Heart right ventricle (tissue), 16 donors: ENCODE measurements at regions not wholly inside any gene's neighbourhood (a gene's known extent, or its start where the extent isn't known, plus 50 kb on each side); places are given as distances from the start of the nearest gene placed in this dataset.
A peak's percentile ranks its signal among the peaks of the same experiment; 100 is the strongest.

Source experiments
- ATAC-seq, 8 donors: fragments of 200-7000 bp; cut with Tn5 transposase; one replicate each; pipeline ENCODE4 v1.9.1; 2020; ENCODE audit warnings: mild to moderate bottlenecking in 8 of 8, moderate library complexity in 8 of 8, moderate number of reproducible peaks in 1 of 8
- DNase-seq, 2 donors: peaks; one replicate each; pipeline ENCODE4 v3.0.0-alpha.2; 2020
- H3K27ac ChIP-seq, 10 donors: fragments of 200-600 bp; sonication (generic) in 2 of 10; one replicate each; pipeline versions ENCODE4 v1.5.0 to v1.8.0; 2020 to 2022; ENCODE audit warnings: mild to moderate bottlenecking in 3 of 10
- H3K27me3 ChIP-seq, 7 donors: fragments of 200-600 bp; one replicate each; pipeline ENCODE4 v1.8.0; 2021 to 2022; ENCODE audit warnings: mild to moderate bottlenecking in 2 of 7
- H3K36me3 ChIP-seq, 9 donors: fragments of 200-600 bp; sonication (generic) in 1 of 9; one replicate each; pipeline versions ENCODE4 v1.5.0 to v1.8.0; 2020 to 2022; ENCODE audit warnings: mild to moderate bottlenecking in 2 of 9
- H3K4me1 ChIP-seq, 9 donors: fragments of 200-600 bp; sonication (generic) in 1 of 9; one replicate each; pipeline versions ENCODE4 v1.5.0 to v1.8.0; 2020 to 2022; ENCODE audit warnings: mild to moderate bottlenecking in 4 of 9
- H3K4me3 ChIP-seq, 10 donors: fragments of 200-600 bp; sonication (generic) in 2 of 10; one replicate each; pipeline versions ENCODE4 v1.5.0 to v1.8.0; 2020 to 2022; ENCODE audit warnings: mild to moderate bottlenecking in 7 of 10, moderate library complexity in 2 of 10
- H3K9me3 ChIP-seq, 11 donors: fragments of 200-600 bp in 10 of 11; sonication (generic) in 2 of 11; one replicate each; pipeline versions ENCODE4 v1.5.0 to v1.8.0; 2013 to 2022; ENCODE audit warnings: mild to moderate bottlenecking in 2 of 11, control low read depth in 1 of 11, moderate library complexity in 1 of 11
- CTCF ChIP-seq, 9 donors: fragments of 200-600 bp; sonication (generic) in 2 of 9; IDR thresholded peaks; one replicate each; pipeline versions ENCODE4 v1.5.0 to v1.8.0; 2021 to 2022; ENCODE audit warnings: antibody characterized with exemption in 9 of 9, mild to moderate bottlenecking in 5 of 9, moderate library complexity in 1 of 9
- WGBS, 2 donors: extraction: QIAGEN DNeasy Blood & Tissue Kit; methylation state at CpG; one replicate each; pipeline ENCODE4 v1.1.7; 2013; ENCODE audit warnings: inconsistent platforms in 1 of 2; 5-methylcytosine and 5-hydroxymethylcytosine counted together
- intact Hi-C, 10 donors: fragments of 100-400 bp; cut with DNase I; formaldehyde crosslinking; loops; one replicate each; pipeline versions ENCODE4 v1.11.1 to v1.14.2; 2022
- donor health status: Arrhythmogenic right ventricular cardiomyopathy.
- donor health status: ischemic (EF 13 %, LVEDD 7.1; RV severe dilation, severe dysfunction).
- donor health status: healthy with polysubstance abuse.
- donor health status: DM: no; HTN: yes; CAD: no.
- donor health status: DM: no; HTN: no; CAD: no.
- donor health status: ischemic (EF 25% LVEDD 6.9; RV normal size, moderate dysfunction).
- donor health status: ischemic (EF 25% LVEDD 5.7; RV mildly dilated, moderate dysfunction).
- donor health status: healthy.
- donor health status: DM: yes; HTN: yes; CAD: no.
- donor health status: Ischemic cardiomyopathy.
- donor health status: ischemic (EF 35%, LVEDD 5.7; RV mildly dilated, moderate dysfunction).
- donor health status: nonischemic (EF 11% LVEDD 7.7; RV severe dilation, severe dysfunction).
- donor health status: DM: yes; HTN: yes; CAD: no.
- donor health status: PGD.
- donor health status: ischemic (EF 29% LVEDD 5.4; RV normal size, mild dysfunction).
- donor health status: nonischemic (EF 23%, LVEDD 6.1; RV moderate dilation, normal function).

- H3K9me3 ChIP-seq = no peaks in the 10 kb centered on the region
- ATAC-seq (no peak), DNase-seq (no peak)
- H3K4me1 ChIP-seq = no peaks in the 10 kb centered on the region
- H3K36me3 ChIP-seq = no peaks in the 10 kb centered on the region
- intact Hi-C loops = no loop called here
- H3K27ac ChIP-seq = no peak overlapping the region
- TF ChIP-seq CTCF (IDR thresholded peaks at IDR 0.05) = no peak
- WGBS, 2 donors = 93 to 97% methylated on average over 4 of the region's 4 CpGs
- no peak overlapping the region for H3K4me3 ChIP-seq
- H3K27me3 ChIP-seq = no peaks in the 10 kb centered on the region
These were observed 2089.7 kb upstream of the CELF4 start for GRCh38 chr18:39655341-39655740.

GRCh38 chr18:39653221-39653620, 2087.6 kb upstream of the CELF4 start:
- H3K9me3 ChIP-seq = no peaks in the 10 kb centered on the region
- no peaks in the 10 kb centered on the region for H3K27me3 ChIP-seq
- DNase-seq (no peak), ATAC-seq (no peak)
- WGBS, 2 donors = 96% methylated on average over 2 of the region's 2 CpGs
- H3K36me3 ChIP-seq = no peaks in the 10 kb centered on the region
- TF ChIP-seq CTCF (IDR thresholded peaks at IDR 0.05) = no peak
- no peak overlapping the region for H3K4me3 ChIP-seq
- intact Hi-C loops = no loop called here
- no peaks in the 10 kb centered on the region for H3K4me1 ChIP-seq
- no peak overlapping the region for H3K27ac ChIP-seq

- Histone ChIP-seq H3K27ac (no peak overlapping the region), H3K9me3 (no peaks in the 10 kb centered on the region), H3K4me3 (no peak overlapping the region), H3K4me1 (no peaks in the 10 kb centered on the region), H3K36me3 (no peaks in the 10 kb centered on the region), H3K27me3 (no peaks in the 10 kb centered on the region)
- intact Hi-C loops = no loop called here
- no peak for TF ChIP-seq CTCF (IDR thresholded peaks at IDR 0.05)
- ATAC-seq = no peak
- no peak for DNase-seq
- WGBS, 2 donors = 96 to 97% methylated on average over 1 of the region's 1 CpG
These were observed 2083.0 kb upstream of the CELF4 start for GRCh38 chr18:39648616-39649015.

GRCh38 chr18:39647627-39648534, 2082.3 kb upstream of the CELF4 start:
- intact Hi-C loops = no loop called here
- Histone ChIP-seq H3K27ac (no peak overlapping the region), H3K9me3 (no peaks in the 10 kb centered on the region)

More at GRCh38 chr18:39647627-39648534, 2082.3 kb upstream of the CELF4 start:
- TF ChIP-seq CTCF (IDR thresholded peaks at IDR 0.05) = no peak
- ATAC-seq (no peak), DNase-seq (peak in 1 of 2 donors; percentile 5)
- Histone ChIP-seq H3K27me3 (no peaks in the 10 kb centered on the region), H3K36me3 (no peaks in the 10 kb centered on the region), H3K4me1 (no peaks in the 10 kb centered on the region), H3K4me3 (no peak overlapping the region)
- 32 to 34% methylated on average over 4 of the region's 4 CpGs for WGBS, 2 donors
